Thoracic aorta (tissue), 2 donors: ENCODE measurements at regions not wholly inside any gene's neighbourhood (a gene's known extent, or its start where the extent isn't known, plus 50 kb on each side); places are given as distances from the start of the nearest gene placed in this dataset.
A peak's percentile ranks its signal among the peaks of the same experiment; 100 is the strongest.

ENCODE experiments used
- ATAC-seq: fragments of 150-250 bp; one replicate; pipeline ENCODE4 v1.8.0; 2017; ENCODE audit warnings: low read depth; ENCODE audit not compliant: insufficient number of reproducible peaks, low FRiP score
- DNase-seq: peaks from one replicate; pipeline ENCODE4 v3.0.0-alpha.2; 2020; ENCODE audit warnings: low spot score
- H3K27ac ChIP-seq, 2 donors: fragments of 200-600 bp; sonication (generic); 1 replicate in 1 of 2; 2 replicates in 1 of 2; pipeline ENCODE4 v1.5.1; 2016; ENCODE audit warnings: mild to moderate bottlenecking in 2 of 2, moderate library complexity in 2 of 2
- H3K27me3 ChIP-seq: fragments of 200-600 bp; sonication (generic); replicated peaks from 2 replicates; pipeline ENCODE4 v1.6.0; 2016; ENCODE audit warnings: mild to moderate bottlenecking; ENCODE audit not compliant: insufficient read depth
- H3K36me3 ChIP-seq: fragments of 200-600 bp; sonication (generic); one replicate; pipeline ENCODE4 v1.5.1; 2016
- H3K4me1 ChIP-seq, 2 donors: fragments of 200-600 bp; sonication (generic); 1 replicate in 1 of 2; 2 replicates in 1 of 2; pipeline versions ENCODE4 v1.5.1 to v1.6.0; 2016; ENCODE audit warnings: low read depth in 2 of 2, mild to moderate bottlenecking in 1 of 2; ENCODE audit not compliant: control insufficient read depth in 1 of 2
- H3K4me3 ChIP-seq: fragments of 200-600 bp; sonication (generic); 2 replicates; pipeline ENCODE4 v1.5.1; 2016; ENCODE audit warnings: mild to moderate bottlenecking
- H3K9me3 ChIP-seq: fragments of 200-600 bp; sonication (generic); 2 replicates; pipeline ENCODE4 v1.5.1; 2016
- CTCF ChIP-seq: fragments of 200-600 bp; sonication (generic); IDR thresholded peaks from one replicate; pipeline ENCODE4 v1.5.1; 2019; ENCODE audit warnings: antibody characterized with exemption

- no peaks in the 10 kb centered on the region for H3K27me3 ChIP-seq
- peak overlapping the region in 1 of 2 donors; percentile 23 for H3K27ac ChIP-seq
- no peaks in the 10 kb centered on the region for H3K9me3 ChIP-seq
- H3K4me1 ChIP-seq: peaks cover 26 to 56% of the 10 kb centered on the region in 2 donors
- no peak for DNase-seq
- TF ChIP-seq CTCF: no peak
- H3K36me3 ChIP-seq: no peaks in the 10 kb centered on the region
- H3K4me3 ChIP-seq: no peak overlapping the region
- ATAC-seq: no peak
Measured at GRCh38 chr6:148239215-148239614, 103.4 kb upstream of the SASH1 start.

GRCh38 chr6:148239801-148240460 lies 102.7 kb upstream of the SASH1 start:
- H3K9me3 ChIP-seq: no peaks in the 10 kb centered on the region
- H3K27me3 ChIP-seq: no peaks in the 10 kb centered on the region
- no peak for ATAC-seq
- H3K36me3 ChIP-seq: no peaks in the 10 kb centered on the region
- H3K27ac ChIP-seq: peak overlapping the region in 1 of 2 donors; percentile 41
- no peak overlapping the region for H3K4me3 ChIP-seq
- H3K4me1 ChIP-seq: peaks cover 31 to 63% of the 10 kb centered on the region in 2 donors
- no peak for DNase-seq
- no peak for TF ChIP-seq CTCF

GRCh38 chr6:148240461-148240840 lies 102.2 kb upstream of the SASH1 start:
- Histone ChIP-seq H3K4me1 (peaks cover 35 to 68% of the 10 kb centered on the region in 2 donors), H3K4me3 (peak overlapping the region; percentile 30), H3K36me3 (no peaks in the 10 kb centered on the region), H3K9me3 (no peaks in the 10 kb centered on the region), H3K27me3 (no peaks in the 10 kb centered on the region), H3K27ac (peak overlapping the region; percentile 41 to 50)
- DNase-seq: no peak
- no peak for TF ChIP-seq CTCF
- no peak for ATAC-seq

GRCh38 chr6:148240861-148241477 lies 101.7 kb upstream of the SASH1 start:
- Histone ChIP-seq H3K9me3 (no peaks in the 10 kb centered on the region), H3K4me3 (peak overlapping the region; percentile 30), H3K4me1 (peaks cover 35 to 72% of the 10 kb centered on the region in 2 donors), H3K27me3 (no peaks in the 10 kb centered on the region), H3K36me3 (no peaks in the 10 kb centered on the region), H3K27ac (peak overlapping the region; percentile 41 to 50)
- DNase-seq: no peak
- no peak for ATAC-seq
- no peak for TF ChIP-seq CTCF

- H3K4me1 ChIP-seq: peaks cover 35 to 76% of the 10 kb centered on the region in 2 donors
- TF ChIP-seq CTCF: no peak
- H3K27ac ChIP-seq: peak overlapping the region; percentile 41 to 50
- H3K4me3 ChIP-seq: peak overlapping the region; percentile 3
- H3K27me3 ChIP-seq: no peaks in the 10 kb centered on the region
- no peaks in the 10 kb centered on the region for H3K36me3 ChIP-seq
- DNase-seq (no peak), ATAC-seq (peak; percentile 44)
- H3K9me3 ChIP-seq: no peaks in the 10 kb centered on the region
Measured at GRCh38 chr6:148242180-148242579, 100.5 kb upstream of the SASH1 start.
